B cell (primary cell): ENCODE measurements at regions not wholly inside any gene's neighbourhood (a gene's known extent, or its start where the extent isn't known, plus 50 kb on each side); places are given as distances from the start of the nearest gene placed in this dataset.

Experiments
- CTCF ChIP-seq: fragments of 200-600 bp; IDR thresholded peaks from one replicate; pipeline ENCODE4 v1.8.0; 2022; ENCODE audit warnings: antibody characterized with exemption, mild to moderate bottlenecking
- EZH2 ChIP-seq: IDR thresholded peaks from 2 replicates; pipeline ENCODE4 v1.6.1; 2012; ENCODE audit warnings: borderline replicate concordance, low read depth, mild to moderate bottlenecking, moderate library complexity, low read length; ENCODE audit not compliant: insufficient read depth, poor library complexity, severe bottlenecking

GRCh38 chr2:220704810-220705209 is 867.3 kb downstream of the EPHA4 start:
- TF ChIP-seq CTCF (no peak), EZH2 (no peak)
